ENCODE measurements at regions not wholly inside any gene's neighbourhood (a gene's known extent, or its start where the extent isn't known, plus 50 kb on each side); places are given as distances from the start of the nearest gene placed in this dataset.
"Not testable (repeated sequence)": the region's sequence is repeated elsewhere in the genome, so short reads cannot be mapped to it uniquely, and the experiment has no call there.

- Histone ChIP-seq H3K4me1 (ENCODE audit: insufficient read depth) (no peaks in the 10 kb centered on the region), H3K36me3 (ENCODE audit: insufficient read depth) (peaks cover 2% of the 10 kb centered on the region), H3K4me3 (ENCODE audit: low read depth, low read length) (no peak overlapping the region), H3K27ac (ENCODE audit: low read depth) (no peak overlapping the region)
- WGBS = 51% methylated on average over 1 of the region's 1 CpG
- no peak for DNase-seq (ENCODE audit: extremely low spot score)
Measured at GRCh38 chr5:44565360-44565759, 176.1 kb upstream of the FGF10 start.

DNA sequence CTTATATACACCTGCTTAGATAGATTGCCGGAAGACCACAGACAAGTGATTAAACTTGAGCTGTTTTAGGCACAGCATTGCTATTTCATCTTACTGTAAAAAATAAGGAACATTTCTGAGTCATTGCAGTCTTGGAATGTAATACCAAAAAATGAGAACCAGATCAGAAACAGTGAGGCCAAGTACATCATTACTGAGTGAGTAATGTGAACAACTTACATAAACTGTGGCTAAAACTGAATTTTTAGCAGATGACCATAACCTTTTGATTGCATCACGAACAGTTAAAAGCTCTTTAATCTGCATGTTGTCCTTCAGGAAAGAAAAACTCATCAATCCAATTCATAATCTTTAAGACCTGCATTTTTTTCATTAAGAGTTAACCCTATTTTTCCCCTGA is 157.1 kb upstream of the FGF10 start:
- no peak for DNase-seq (ENCODE audit: extremely low spot score)
- 63% methylated on average over 2 of the region's 2 CpGs for WGBS
- Histone ChIP-seq H3K4me1 (ENCODE audit: insufficient read depth) (no peaks in the 10 kb centered on the region), H3K4me3 (ENCODE audit: low read depth, low read length) (no peak overlapping the region), H3K36me3 (ENCODE audit: insufficient read depth) (no peaks in the 10 kb centered on the region), H3K27ac (ENCODE audit: low read depth) (no peak overlapping the region)

- Histone ChIP-seq H3K4me1 (ENCODE audit: insufficient read depth) (no peaks in the 10 kb centered on the region), H3K36me3 (ENCODE audit: insufficient read depth) (no peaks in the 10 kb centered on the region), H3K27ac (ENCODE audit: low read depth) (no peak overlapping the region), H3K4me3 (ENCODE audit: low read depth, low read length) (no peak overlapping the region)
- DNase-seq (ENCODE audit: extremely low spot score) = no peak
Measured at GRCh38 chr5:44543511-44543910, 154.3 kb upstream of the FGF10 start.

DNA sequence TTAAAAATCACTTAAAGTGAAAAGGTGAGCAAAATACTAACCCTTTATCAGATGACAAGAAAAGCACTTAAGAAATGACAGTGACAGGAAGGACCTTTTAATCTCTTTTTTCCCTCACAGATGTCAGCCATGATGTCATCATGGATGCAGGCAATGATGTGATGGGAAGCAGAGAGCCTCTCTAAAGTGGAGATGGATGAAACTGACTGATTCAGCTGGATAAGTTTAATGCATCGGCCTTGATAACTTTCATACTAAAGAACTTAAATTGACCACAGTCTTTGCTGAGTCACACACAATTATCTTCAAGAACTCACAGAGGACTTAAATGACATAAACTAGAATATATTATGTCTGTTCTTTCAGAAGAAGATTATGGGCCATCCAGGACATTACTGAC is 153.2 kb upstream of the FGF10 start:
- H3K4me1 ChIP-seq (ENCODE audit: insufficient read depth) = no peaks in the 10 kb centered on the region
- no peak overlapping the region for H3K4me3 ChIP-seq (ENCODE audit: low read depth, low read length)
- no peaks in the 10 kb centered on the region for H3K36me3 ChIP-seq (ENCODE audit: insufficient read depth)
- no peak for DNase-seq (ENCODE audit: extremely low spot score)
- H3K27ac ChIP-seq (ENCODE audit: low read depth) = no peak overlapping the region
- 82% methylated on average over 1 of the region's 1 CpG for WGBS

DNA sequence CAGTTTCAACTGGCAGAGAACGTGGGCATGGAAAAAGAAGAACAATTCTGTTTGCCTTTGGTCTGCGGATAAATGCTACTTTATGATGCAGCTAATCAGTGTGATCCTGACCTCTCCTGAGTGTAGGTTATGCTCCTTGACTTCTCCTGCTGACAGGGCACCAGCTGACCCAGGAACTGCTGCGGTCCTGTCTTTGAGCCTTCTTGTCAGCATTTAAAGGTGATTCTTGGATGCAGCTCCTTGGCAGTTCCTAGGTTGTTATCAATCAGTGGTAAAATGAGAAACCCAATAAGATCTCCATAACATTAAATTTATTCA is 150.3 kb upstream of the FGF10 start:
- Histone ChIP-seq H3K4me3 (ENCODE audit: low read depth, low read length) (no peak overlapping the region), H3K4me1 (ENCODE audit: insufficient read depth) (no peaks in the 10 kb centered on the region), H3K36me3 (ENCODE audit: insufficient read depth) (no peaks in the 10 kb centered on the region), H3K27ac (ENCODE audit: low read depth) (no peak overlapping the region)
- WGBS = 61% methylated on average over 3 of the region's 3 CpGs
- no peak for DNase-seq (ENCODE audit: extremely low spot score)

DNA sequence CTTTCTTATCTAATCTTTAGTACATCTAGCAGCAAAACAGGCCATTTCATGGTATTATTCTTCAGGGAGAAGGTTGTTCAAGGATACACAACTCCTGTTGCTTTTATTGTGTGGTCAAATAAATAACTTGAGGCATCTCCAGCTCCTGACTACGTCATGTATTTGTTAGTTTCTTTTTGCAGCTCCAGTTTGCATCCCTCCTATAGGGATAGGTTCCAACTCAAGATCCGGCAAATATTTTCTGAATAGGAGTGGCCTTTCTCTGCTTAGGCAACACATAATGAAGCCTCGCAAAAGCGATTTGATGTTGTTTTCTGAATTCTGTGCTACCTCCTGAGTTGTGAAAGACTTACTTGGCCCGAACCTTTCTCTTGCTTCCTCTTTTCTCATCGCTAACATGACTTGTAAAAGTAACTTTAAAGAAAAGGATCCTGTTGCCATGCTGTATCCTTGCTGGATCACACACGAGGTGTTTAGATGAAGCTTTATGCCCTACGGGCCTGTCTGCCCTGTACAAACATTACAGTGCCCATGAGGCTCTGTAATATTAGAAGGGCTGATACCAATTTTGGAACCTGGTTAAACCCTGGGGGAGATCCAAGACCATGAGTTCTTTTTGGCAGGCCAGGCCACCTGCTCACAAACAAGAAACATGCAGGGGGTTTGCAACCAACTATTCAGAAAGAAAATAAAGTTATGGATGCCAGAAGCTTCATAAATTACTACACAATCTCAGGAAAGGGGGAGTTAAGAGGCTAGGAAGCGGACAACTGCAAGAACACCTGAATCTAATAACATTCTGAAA is 149.8 kb upstream of the FGF10 start:
- Histone ChIP-seq H3K36me3 (ENCODE audit: insufficient read depth) (no peaks in the 10 kb centered on the region), H3K27ac (ENCODE audit: low read depth) (no peak overlapping the region), H3K4me1 (ENCODE audit: insufficient read depth) (no peaks in the 10 kb centered on the region), H3K4me3 (ENCODE audit: low read depth, low read length) (no peak overlapping the region)
- WGBS = 55% methylated on average over 9 of the region's 9 CpGs
- DNase-seq (ENCODE audit: extremely low spot score) = no peak

DNA sequence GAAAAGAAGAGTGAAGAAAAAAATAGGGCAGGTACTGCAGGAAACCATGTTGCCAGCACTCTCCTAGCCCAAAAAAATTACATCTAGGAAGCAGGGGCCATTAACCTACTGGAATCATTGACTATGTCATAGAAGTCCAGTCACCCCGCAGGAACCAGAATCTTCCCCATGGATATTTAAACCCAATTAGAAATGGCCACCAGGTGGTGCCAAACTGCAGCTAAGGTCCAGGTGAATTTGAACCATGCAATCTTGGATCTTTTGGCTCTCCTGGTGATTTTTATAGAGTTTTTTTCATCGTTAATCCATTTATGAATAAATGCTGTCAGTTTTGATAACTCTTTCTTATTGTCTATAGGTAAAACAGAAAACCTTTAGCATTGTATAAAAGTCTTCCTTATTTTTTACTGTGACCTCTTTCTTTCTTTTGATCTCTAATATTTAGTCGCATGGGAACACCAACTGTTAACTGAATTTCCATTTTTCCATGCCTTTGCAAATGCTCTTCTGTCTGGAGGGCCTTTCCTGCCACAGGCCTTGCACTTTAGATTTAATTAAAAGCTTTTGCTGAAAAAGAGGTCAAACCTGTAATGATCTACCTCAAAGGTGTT is 147.5 kb upstream of the FGF10 start:
- DNase-seq (ENCODE audit: extremely low spot score) = no peak
- 58% methylated on average over 3 of the region's 3 CpGs for WGBS
- Histone ChIP-seq H3K4me3 (ENCODE audit: low read depth, low read length) (no peak overlapping the region), H3K4me1 (ENCODE audit: insufficient read depth) (no peaks in the 10 kb centered on the region), H3K36me3 (ENCODE audit: insufficient read depth) (no peaks in the 10 kb centered on the region), H3K27ac (ENCODE audit: low read depth) (no peak overlapping the region)

DNA sequence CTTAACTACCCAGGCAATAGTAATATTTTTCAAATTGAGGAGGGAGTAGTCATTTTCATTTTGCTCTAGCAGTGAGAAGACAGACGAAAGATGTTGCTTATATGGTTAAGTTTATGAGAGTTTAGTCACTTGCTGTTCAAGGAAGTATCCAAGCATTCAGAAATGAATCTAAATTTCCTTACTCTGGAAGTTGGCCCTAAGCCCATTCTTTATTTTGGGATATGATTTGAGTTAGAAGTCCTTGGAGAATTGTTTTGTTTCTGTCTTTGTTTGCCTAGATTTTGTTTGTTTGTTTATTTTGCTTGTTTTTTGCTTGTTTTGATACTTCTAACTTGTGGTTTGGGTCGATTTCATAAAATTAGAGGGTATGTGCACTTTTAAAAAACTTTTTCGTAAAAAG is 146.4 kb upstream of the FGF10 start:
- no peak for DNase-seq (ENCODE audit: extremely low spot score)
- Histone ChIP-seq H3K4me3 (ENCODE audit: low read depth, low read length) (no peak overlapping the region), H3K27ac (ENCODE audit: low read depth) (no peak overlapping the region), H3K36me3 (ENCODE audit: insufficient read depth) (no peaks in the 10 kb centered on the region), H3K4me1 (ENCODE audit: insufficient read depth) (no peaks in the 10 kb centered on the region)
- 71% methylated on average over 3 of the region's 3 CpGs for WGBS

DNA sequence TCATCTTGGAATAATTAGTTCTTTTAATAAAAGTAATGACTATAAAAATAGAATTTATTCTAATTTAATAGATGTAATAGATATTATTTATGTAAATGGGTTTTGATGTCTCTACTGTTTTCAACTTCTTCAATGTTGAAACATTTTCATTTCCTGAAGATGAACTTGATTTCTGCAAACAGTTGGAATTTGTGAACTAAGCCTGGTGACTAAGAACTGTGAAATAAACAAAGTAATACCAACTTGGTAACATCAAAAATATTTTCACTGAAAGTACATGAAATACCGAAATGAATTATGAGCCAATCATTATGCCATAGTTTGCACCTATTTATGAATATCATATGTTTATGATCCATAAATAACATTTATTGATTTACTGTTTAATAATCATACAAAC is 143.8 kb upstream of the FGF10 start:
- no peak for DNase-seq (ENCODE audit: extremely low spot score)
- no peaks in the 10 kb centered on the region for H3K36me3 ChIP-seq (ENCODE audit: insufficient read depth)
- no peak overlapping the region for H3K4me3 ChIP-seq (ENCODE audit: low read depth, low read length)
- no peaks in the 10 kb centered on the region for H3K4me1 ChIP-seq (ENCODE audit: insufficient read depth)
- WGBS = 79% methylated on average over 1 of the region's 1 CpG
- no peak overlapping the region for H3K27ac ChIP-seq (ENCODE audit: low read depth)

DNA sequence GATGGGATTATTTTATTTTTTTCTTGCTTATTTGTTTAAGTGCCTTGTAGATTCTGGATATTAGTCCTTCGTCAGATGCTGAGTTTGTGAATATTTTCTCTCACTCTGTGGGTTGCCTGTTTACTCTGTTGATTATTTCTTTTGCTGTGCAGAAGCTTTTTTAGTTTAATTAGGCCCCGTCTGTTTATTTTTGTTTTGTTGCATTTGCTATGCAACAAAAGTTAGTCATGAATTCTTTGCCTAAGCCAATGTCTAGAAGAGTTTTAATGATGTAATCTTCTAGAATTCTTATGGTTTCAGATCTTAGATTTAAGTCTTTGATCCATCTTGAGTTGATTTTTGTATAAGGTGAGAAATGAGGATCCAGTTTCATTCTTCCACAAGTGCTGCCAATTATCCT is 142.5 kb upstream of the FGF10 start:
- not testable (repeated sequence) for H3K4me1 ChIP-seq (ENCODE audit: insufficient read depth); DNase-seq (ENCODE audit: extremely low spot score); H3K4me3 ChIP-seq (ENCODE audit: low read depth, low read length); H3K27ac ChIP-seq (ENCODE audit: low read depth); H3K36me3 ChIP-seq (ENCODE audit: insufficient read depth)
- 80% methylated on average over 2 of the region's 2 CpGs for WGBS

DNA sequence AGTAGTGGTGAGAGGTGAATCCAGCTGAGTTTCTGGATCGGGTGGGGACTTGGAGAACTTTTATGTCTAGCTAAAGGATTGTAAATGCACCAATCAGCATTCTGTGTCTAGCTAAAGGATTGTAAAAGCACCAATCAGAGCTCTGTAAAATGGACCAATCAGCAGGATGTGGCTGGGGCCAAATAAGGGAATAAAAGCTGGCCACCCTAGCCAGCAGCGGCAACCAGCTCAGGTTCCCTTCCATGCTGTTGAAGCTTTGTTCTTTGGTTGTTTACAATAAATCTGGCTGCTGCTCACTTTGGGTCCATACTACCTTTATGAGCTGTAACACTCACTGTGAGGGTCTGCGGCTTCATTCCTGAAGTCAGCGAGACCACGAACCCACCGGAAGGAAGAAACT is 141.6 kb upstream of the FGF10 start:
- H3K36me3 ChIP-seq (ENCODE audit: insufficient read depth); DNase-seq (ENCODE audit: extremely low spot score); H3K27ac ChIP-seq (ENCODE audit: low read depth); H3K4me3 ChIP-seq (ENCODE audit: low read depth, low read length); H3K4me1 ChIP-seq (ENCODE audit: insufficient read depth): not testable (repeated sequence)
- 90% methylated on average over 6 of the region's 6 CpGs for WGBS

- Histone ChIP-seq H3K36me3 (ENCODE audit: insufficient read depth) (no peaks in the 10 kb centered on the region), H3K4me1 (ENCODE audit: insufficient read depth) (no peaks in the 10 kb centered on the region), H3K27ac (ENCODE audit: low read depth) (no peak overlapping the region), H3K4me3 (ENCODE audit: low read depth, low read length) (no peak overlapping the region)
- no peak for DNase-seq (ENCODE audit: extremely low spot score)
- WGBS = 68% methylated on average over 5 of the region's 5 CpGs
Measured at GRCh38 chr5:44511596-44511995, 122.4 kb upstream of the FGF10 start.

- Histone ChIP-seq H3K36me3 (ENCODE audit: insufficient read depth) (no peaks in the 10 kb centered on the region), H3K4me1 (ENCODE audit: insufficient read depth) (no peaks in the 10 kb centered on the region), H3K4me3 (ENCODE audit: low read depth, low read length) (no peak overlapping the region), H3K27ac (ENCODE audit: low read depth) (no peak overlapping the region)
- WGBS = 25% methylated on average over 3 of the region's 3 CpGs
- no peak for DNase-seq (ENCODE audit: extremely low spot score)
Measured at GRCh38 chr5:44506561-44506960, 117.3 kb upstream of the FGF10 start.

- 73% methylated on average over 1 of the region's 1 CpG for WGBS
- Histone ChIP-seq H3K27ac (ENCODE audit: low read depth) (no peak overlapping the region), H3K4me1 (ENCODE audit: insufficient read depth) (no peaks in the 10 kb centered on the region)
Measured at GRCh38 chr5:44499381-44499780, 110.2 kb upstream of the FGF10 start.

GRCh38 chr5:44497606-44498005 is 108.4 kb upstream of the FGF10 start:
- H3K27ac ChIP-seq (ENCODE audit: low read depth) = no peak overlapping the region
- H3K36me3 ChIP-seq (ENCODE audit: insufficient read depth) = no peaks in the 10 kb centered on the region
- no peak for DNase-seq (ENCODE audit: extremely low spot score)
- no peak overlapping the region for H3K4me3 ChIP-seq (ENCODE audit: low read depth, low read length)
- WGBS = 60% methylated on average over 1 of the region's 1 CpG
- H3K4me1 ChIP-seq (ENCODE audit: insufficient read depth) = no peaks in the 10 kb centered on the region

More at GRCh38 chr5:44499381-44499780, 110.2 kb upstream of the FGF10 start:
- Histone ChIP-seq H3K4me3 (ENCODE audit: low read depth, low read length) (no peak overlapping the region), H3K36me3 (ENCODE audit: insufficient read depth) (no peaks in the 10 kb centered on the region)
- DNase-seq (ENCODE audit: extremely low spot score) = no peak

Data from urinary bladder (tissue), 3 donors.